Glutamatergic neuron (in vitro differentiated cells): ENCODE measurements at regions not wholly inside any gene's neighbourhood (a gene's known extent, or its start where the extent isn't known, plus 50 kb on each side); places are given as distances from the start of the nearest gene placed in this dataset.

Experiments
- DNase-seq: peaks from one replicate; pipeline ENCODE4 v3.0.0; 2022
- H3K27ac Mint-ChIP-seq: one replicate; pipeline ENCODE4 v1.8.0; 2020; ENCODE audit warnings: mild to moderate bottlenecking, mixed read lengths, inconsistent platforms; ENCODE audit not compliant: unreplicated experiment
- H3K27me3 Mint-ChIP-seq: one replicate; pipeline ENCODE4 v1.8.0; 2020; ENCODE audit warnings: mild to moderate bottlenecking, moderate library complexity, mixed read lengths, inconsistent platforms; ENCODE audit not compliant: unreplicated experiment
- H3K36me3 Mint-ChIP-seq: one replicate; pipeline ENCODE4 v1.8.0; 2020; ENCODE audit warnings: mild to moderate bottlenecking, mixed read lengths, inconsistent platforms; ENCODE audit not compliant: unreplicated experiment
- H3K4me1 Mint-ChIP-seq: one replicate; pipeline ENCODE4 v1.8.0; 2020; ENCODE audit warnings: mild to moderate bottlenecking, low read depth, mixed read lengths, inconsistent platforms; ENCODE audit not compliant: unreplicated experiment
- H3K4me3 Mint-ChIP-seq: one replicate; pipeline ENCODE4 v1.8.0; 2020; ENCODE audit warnings: mild to moderate bottlenecking, mixed read lengths, inconsistent platforms; ENCODE audit not compliant: unreplicated experiment
- H3K9me3 Mint-ChIP-seq: one replicate; pipeline ENCODE4 v1.8.0; 2020; ENCODE audit warnings: mild to moderate bottlenecking, moderate library complexity, mixed read lengths, inconsistent platforms; ENCODE audit not compliant: unreplicated experiment
- TF ChIP-seq, protein P1 (sequence below): fragments of 200-600 bp; sonication (generic); IDR thresholded peaks from one replicate; pipeline ENCODE4 v1.5.0; 2021; ENCODE audit not compliant: partially characterized antibody, unreplicated experiment

DNA sequence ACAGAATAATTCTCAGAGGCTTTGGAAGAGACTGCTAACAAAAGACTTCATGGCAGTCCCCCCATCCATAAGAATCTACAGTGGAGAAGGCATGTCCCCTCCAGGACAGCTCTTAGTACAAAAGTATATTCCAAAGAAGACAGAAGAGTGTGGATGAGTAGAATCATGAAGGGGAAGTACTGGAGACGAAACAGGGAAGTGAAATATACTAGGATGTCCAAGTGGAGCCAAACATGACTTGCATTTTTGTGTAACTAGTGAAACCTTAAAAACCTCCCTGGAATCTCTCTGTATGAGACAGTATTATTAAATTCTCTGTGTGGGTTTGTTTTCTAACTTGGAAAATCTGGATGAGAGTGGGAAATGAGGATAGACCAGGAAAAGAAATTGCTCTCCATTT, 312.4 kb downstream of the RSL24D1 start:
- TF ChIP-seq, protein P1, sequence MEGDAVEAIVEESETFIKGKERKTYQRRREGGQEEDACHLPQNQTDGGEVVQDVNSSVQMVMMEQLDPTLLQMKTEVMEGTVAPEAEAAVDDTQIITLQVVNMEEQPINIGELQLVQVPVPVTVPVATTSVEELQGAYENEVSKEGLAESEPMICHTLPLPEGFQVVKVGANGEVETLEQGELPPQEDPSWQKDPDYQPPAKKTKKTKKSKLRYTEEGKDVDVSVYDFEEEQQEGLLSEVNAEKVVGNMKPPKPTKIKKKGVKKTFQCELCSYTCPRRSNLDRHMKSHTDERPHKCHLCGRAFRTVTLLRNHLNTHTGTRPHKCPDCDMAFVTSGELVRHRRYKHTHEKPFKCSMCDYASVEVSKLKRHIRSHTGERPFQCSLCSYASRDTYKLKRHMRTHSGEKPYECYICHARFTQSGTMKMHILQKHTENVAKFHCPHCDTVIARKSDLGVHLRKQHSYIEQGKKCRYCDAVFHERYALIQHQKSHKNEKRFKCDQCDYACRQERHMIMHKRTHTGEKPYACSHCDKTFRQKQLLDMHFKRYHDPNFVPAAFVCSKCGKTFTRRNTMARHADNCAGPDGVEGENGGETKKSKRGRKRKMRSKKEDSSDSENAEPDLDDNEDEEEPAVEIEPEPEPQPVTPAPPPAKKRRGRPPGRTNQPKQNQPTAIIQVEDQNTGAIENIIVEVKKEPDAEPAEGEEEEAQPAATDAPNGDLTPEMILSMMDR: no peak
- peaks cover 2% of the 10 kb centered on the region for H3K9me3 Mint-ChIP-seq
- H3K36me3 Mint-ChIP-seq: peaks cover 5% of the 10 kb centered on the region
- no peaks in the 10 kb centered on the region for H3K4me1 Mint-ChIP-seq
- H3K27me3 Mint-ChIP-seq: no peaks in the 10 kb centered on the region
- H3K4me3 Mint-ChIP-seq: no peak overlapping the region
- no peak overlapping the region for H3K27ac Mint-ChIP-seq
- no peak for DNase-seq

DNA sequence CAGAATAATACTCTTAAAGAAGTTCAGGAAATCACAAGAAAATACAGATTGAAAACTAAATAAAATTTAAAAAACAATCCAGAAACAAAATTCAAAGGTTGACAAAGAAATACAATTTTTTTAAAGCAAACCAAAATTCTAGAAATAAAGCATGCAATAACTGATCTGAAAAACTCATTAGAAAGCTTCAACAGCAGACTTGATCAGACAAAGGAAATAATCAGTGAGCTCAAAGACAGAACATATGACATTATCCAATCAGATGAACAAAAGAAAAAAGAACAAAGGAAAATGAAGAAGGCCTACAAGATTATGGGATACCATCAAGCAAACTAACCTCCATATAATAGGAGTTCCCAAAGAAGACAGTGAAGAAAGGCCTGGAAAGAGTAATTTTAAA, 336.8 kb downstream of the RSL24D1 start:
- TF ChIP-seq, protein P1: no peak
- Mint-ChIP-seq H3K27ac (no peak overlapping the region), H3K36me3 (peaks cover 5% of the 10 kb centered on the region), H3K4me1 (peaks cover 2% of the 10 kb centered on the region), H3K27me3 (no peaks in the 10 kb centered on the region), H3K4me3 (no peak overlapping the region), H3K9me3 (peaks cover 2% of the 10 kb centered on the region)
- no peak for DNase-seq

DNA sequence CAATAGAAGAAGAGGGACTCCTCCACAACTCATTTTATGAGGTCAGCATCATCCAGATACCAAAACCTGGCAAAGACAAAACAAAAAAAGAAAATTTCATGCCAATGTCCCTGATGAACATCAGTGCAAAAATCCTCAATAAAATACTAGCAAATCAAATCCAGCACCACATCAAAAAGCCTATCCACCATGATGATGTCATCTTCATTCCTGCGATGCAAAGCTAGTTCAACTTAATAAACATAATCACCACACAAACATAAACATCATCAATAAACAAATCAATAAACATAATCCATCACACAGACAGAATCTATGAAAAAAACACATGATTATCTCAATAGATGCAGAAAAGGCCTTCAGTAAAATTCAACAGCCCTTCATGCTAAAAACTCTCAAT, 342.1 kb downstream of the RSL24D1 start:
- Mint-ChIP-seq H3K27ac (no peak overlapping the region), H3K9me3 (no peaks in the 10 kb centered on the region), H3K27me3 (peaks cover 2% of the 10 kb centered on the region), H3K36me3 (peaks cover 5% of the 10 kb centered on the region), H3K4me1 (no peaks in the 10 kb centered on the region), H3K4me3 (no peak overlapping the region)
- DNase-seq: no peak
- TF ChIP-seq, protein P1: no peak

DNA sequence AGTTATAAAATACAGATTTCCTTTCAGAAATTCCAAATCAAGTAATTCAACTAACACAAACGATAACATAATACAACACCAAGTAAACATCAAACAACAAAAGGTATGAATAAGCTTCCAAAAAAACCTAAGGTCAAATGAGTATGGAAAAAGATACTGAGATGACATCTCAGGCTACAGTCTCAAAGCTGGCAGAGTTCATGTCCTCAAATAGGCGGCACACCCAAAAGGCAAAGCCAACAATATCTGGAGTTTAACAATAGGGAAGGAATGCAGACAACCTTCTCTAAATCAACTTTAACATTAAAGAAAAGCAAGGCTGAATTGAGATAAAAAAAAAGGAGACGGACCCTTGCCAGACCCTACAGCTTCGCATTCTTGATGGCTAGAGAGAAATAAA, 346.6 kb downstream of the RSL24D1 start:
- H3K27ac Mint-ChIP-seq: no peak overlapping the region
- DNase-seq: no peak
- no peaks in the 10 kb centered on the region for H3K4me1 Mint-ChIP-seq
- H3K4me3 Mint-ChIP-seq: no peak overlapping the region
- H3K27me3 Mint-ChIP-seq: peaks cover 2% of the 10 kb centered on the region
- TF ChIP-seq, protein P1: no peak
- peaks cover 5% of the 10 kb centered on the region for H3K36me3 Mint-ChIP-seq
- H3K9me3 Mint-ChIP-seq: no peaks in the 10 kb centered on the region

DNA sequence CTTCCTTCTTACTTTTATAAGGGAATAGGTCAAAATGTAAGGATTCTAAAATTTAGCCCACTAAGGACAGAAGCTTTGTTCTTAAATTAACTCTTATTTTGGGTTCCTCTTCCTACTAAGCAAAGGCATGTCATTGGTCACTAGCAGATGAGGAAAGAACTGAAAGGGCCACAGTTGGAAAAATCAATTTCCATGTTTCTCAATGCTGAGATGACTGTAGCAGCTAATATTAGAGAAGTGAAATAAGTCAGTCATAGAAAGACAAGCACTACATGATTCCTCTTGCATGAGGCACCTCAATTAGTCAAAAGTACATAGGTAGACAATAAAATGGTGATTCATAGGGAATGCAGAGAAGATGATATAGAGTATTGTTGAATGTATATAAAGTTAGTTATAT, 353.7 kb downstream of the RSL24D1 start:
- TF ChIP-seq, protein P1: no peak
- no peaks in the 10 kb centered on the region for H3K27me3 Mint-ChIP-seq
- H3K27ac Mint-ChIP-seq: no peak overlapping the region
- no peak overlapping the region for H3K4me3 Mint-ChIP-seq
- no peaks in the 10 kb centered on the region for H3K36me3 Mint-ChIP-seq
- no peaks in the 10 kb centered on the region for H3K9me3 Mint-ChIP-seq
- no peak for DNase-seq
- no peaks in the 10 kb centered on the region for H3K4me1 Mint-ChIP-seq
